ENCODE measurements at regions not wholly inside any gene's neighbourhood (a gene's known extent, or its start where the extent isn't known, plus 50 kb on each side); places are given as distances from the start of the nearest gene placed in this dataset.
"Not testable (repeated sequence)": the region's sequence is repeated elsewhere in the genome, so short reads cannot be mapped to it uniquely, and the experiment has no call there.

GRCh38 chr7:67901808-67902480 is 905.3 kb downstream of the TYW1 start:
- TF ChIP-seq, protein P1, sequence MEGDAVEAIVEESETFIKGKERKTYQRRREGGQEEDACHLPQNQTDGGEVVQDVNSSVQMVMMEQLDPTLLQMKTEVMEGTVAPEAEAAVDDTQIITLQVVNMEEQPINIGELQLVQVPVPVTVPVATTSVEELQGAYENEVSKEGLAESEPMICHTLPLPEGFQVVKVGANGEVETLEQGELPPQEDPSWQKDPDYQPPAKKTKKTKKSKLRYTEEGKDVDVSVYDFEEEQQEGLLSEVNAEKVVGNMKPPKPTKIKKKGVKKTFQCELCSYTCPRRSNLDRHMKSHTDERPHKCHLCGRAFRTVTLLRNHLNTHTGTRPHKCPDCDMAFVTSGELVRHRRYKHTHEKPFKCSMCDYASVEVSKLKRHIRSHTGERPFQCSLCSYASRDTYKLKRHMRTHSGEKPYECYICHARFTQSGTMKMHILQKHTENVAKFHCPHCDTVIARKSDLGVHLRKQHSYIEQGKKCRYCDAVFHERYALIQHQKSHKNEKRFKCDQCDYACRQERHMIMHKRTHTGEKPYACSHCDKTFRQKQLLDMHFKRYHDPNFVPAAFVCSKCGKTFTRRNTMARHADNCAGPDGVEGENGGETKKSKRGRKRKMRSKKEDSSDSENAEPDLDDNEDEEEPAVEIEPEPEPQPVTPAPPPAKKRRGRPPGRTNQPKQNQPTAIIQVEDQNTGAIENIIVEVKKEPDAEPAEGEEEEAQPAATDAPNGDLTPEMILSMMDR (IDR thresholded peaks at IDR 0.05; ENCODE audit: extremely low read depth, low read depth, low read length): no peak
- no peaks in the 10 kb centered on the region for H3K9me3 ChIP-seq (ENCODE audit: low read depth, low read length)
- H4K20me1 ChIP-seq (ENCODE audit: insufficient read depth, low read length): no peaks in the 10 kb centered on the region
- no peak overlapping the region for H3K27ac ChIP-seq (ENCODE audit: low read depth, low read length)
- no peak overlapping the region for H2AFZ ChIP-seq (ENCODE audit: low read length)
- no peak for DNase-seq (ENCODE audit: insufficient read length, low spot score, missing footprints)
- no peaks in the 10 kb centered on the region for H3K79me2 ChIP-seq (ENCODE audit: insufficient read depth, low read length)
- no peak overlapping the region for H3K4me2 ChIP-seq (ENCODE audit: insufficient read depth, low read length)
- H3K36me3 ChIP-seq (ENCODE audit: insufficient read depth, low read length): no peaks in the 10 kb centered on the region
- no peaks in the 10 kb centered on the region for H3K4me1 ChIP-seq (ENCODE audit: insufficient read depth, low read length)
- no peaks in the 10 kb centered on the region for H3K27me3 ChIP-seq (ENCODE audit: insufficient read depth, low read length)
- H3K4me3 ChIP-seq (ENCODE audit: insufficient read depth, low read length): no peak overlapping the region

- H3K79me2 ChIP-seq (ENCODE audit: insufficient read depth, low read length): no peaks in the 10 kb centered on the region
- no peaks in the 10 kb centered on the region for H3K27me3 ChIP-seq (ENCODE audit: insufficient read depth, low read length)
- H3K4me2 ChIP-seq (ENCODE audit: insufficient read depth, low read length): no peak overlapping the region
- DNase-seq (ENCODE audit: insufficient read length, low spot score, missing footprints): no peak
- no peak overlapping the region for H3K27ac ChIP-seq (ENCODE audit: low read depth, low read length)
- no peaks in the 10 kb centered on the region for H3K4me1 ChIP-seq (ENCODE audit: insufficient read depth, low read length)
- H3K36me3 ChIP-seq (ENCODE audit: insufficient read depth, low read length): no peaks in the 10 kb centered on the region
- no peaks in the 10 kb centered on the region for H4K20me1 ChIP-seq (ENCODE audit: insufficient read depth, low read length)
- no peak overlapping the region for H3K4me3 ChIP-seq (ENCODE audit: insufficient read depth, low read length)
- TF ChIP-seq, protein P1 (IDR thresholded peaks at IDR 0.05; ENCODE audit: extremely low read depth, low read depth, low read length): no peak
- H3K9me3 ChIP-seq (ENCODE audit: low read depth, low read length): no peaks in the 10 kb centered on the region
- no peak overlapping the region for H2AFZ ChIP-seq (ENCODE audit: low read length)
Observed at GRCh38 chr7:67907792-67908191, 911.2 kb downstream of the TYW1 start.

- no peaks in the 10 kb centered on the region for H3K36me3 ChIP-seq (ENCODE audit: insufficient read depth, low read length)
- TF ChIP-seq, protein P1 (IDR thresholded peaks at IDR 0.05; ENCODE audit: extremely low read depth, low read depth, low read length): no peak
- H4K20me1 ChIP-seq (ENCODE audit: insufficient read depth, low read length): no peaks in the 10 kb centered on the region
- no peaks in the 10 kb centered on the region for H3K9me3 ChIP-seq (ENCODE audit: low read depth, low read length)
- H3K4me2 ChIP-seq (ENCODE audit: insufficient read depth, low read length): no peak overlapping the region
- no peaks in the 10 kb centered on the region for H3K79me2 ChIP-seq (ENCODE audit: insufficient read depth, low read length)
- no peak for DNase-seq (ENCODE audit: insufficient read length, low spot score, missing footprints)
- no peak overlapping the region for H3K27ac ChIP-seq (ENCODE audit: low read depth, low read length)
- H3K4me1 ChIP-seq (ENCODE audit: insufficient read depth, low read length): no peaks in the 10 kb centered on the region
- no peak overlapping the region for H2AFZ ChIP-seq (ENCODE audit: low read length)
- no peaks in the 10 kb centered on the region for H3K27me3 ChIP-seq (ENCODE audit: insufficient read depth, low read length)
- no peak overlapping the region for H3K4me3 ChIP-seq (ENCODE audit: insufficient read depth, low read length)
Observed at GRCh38 chr7:67912437-67912836, 915.8 kb downstream of the TYW1 start.

DNA sequence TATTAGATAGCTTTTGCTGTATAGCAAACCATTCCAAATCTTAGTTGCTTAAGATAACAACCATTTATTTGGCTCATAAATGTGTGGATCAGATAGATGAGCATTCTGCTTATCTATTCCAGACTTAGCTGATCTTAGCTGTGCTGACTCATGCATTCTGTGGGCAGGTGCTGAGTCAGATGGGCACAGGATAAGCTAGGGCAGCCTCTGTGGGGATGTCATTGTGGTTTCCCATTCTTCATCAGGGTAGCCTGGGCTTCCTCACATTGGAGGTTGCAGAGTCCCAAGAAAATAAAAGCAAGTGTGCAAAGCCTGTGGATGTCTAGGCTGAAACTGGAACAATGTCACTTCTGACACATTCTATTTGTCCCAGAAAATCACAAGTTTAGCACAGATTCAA is 917.0 kb downstream of the TYW1 start:
- Histone ChIP-seq H3K36me3 (ENCODE audit: insufficient read depth, low read length) (no peaks in the 10 kb centered on the region), H3K4me2 (ENCODE audit: insufficient read depth, low read length) (no peak overlapping the region), H3K27me3 (ENCODE audit: insufficient read depth, low read length) (no peaks in the 10 kb centered on the region), H3K4me3 (ENCODE audit: insufficient read depth, low read length) (no peak overlapping the region), H3K27ac (ENCODE audit: low read depth, low read length) (no peak overlapping the region), H3K4me1 (ENCODE audit: insufficient read depth, low read length) (no peaks in the 10 kb centered on the region), H3K79me2 (ENCODE audit: insufficient read depth, low read length) (no peaks in the 10 kb centered on the region), H2AFZ (ENCODE audit: low read length) (no peak overlapping the region), H4K20me1 (ENCODE audit: insufficient read depth, low read length) (no peaks in the 10 kb centered on the region), H3K9me3 (ENCODE audit: low read depth, low read length) (no peaks in the 10 kb centered on the region)
- no peak for DNase-seq (ENCODE audit: insufficient read length, low spot score, missing footprints)
- TF ChIP-seq, protein P1 (IDR thresholded peaks at IDR 0.05; ENCODE audit: extremely low read depth, low read depth, low read length): no peak

GRCh38 chr7:67916111-67916510 is 919.5 kb downstream of the TYW1 start:
- H3K27me3 ChIP-seq (ENCODE audit: insufficient read depth, low read length); H3K9me3 ChIP-seq (ENCODE audit: low read depth, low read length); H3K36me3 ChIP-seq (ENCODE audit: insufficient read depth, low read length); H4K20me1 ChIP-seq (ENCODE audit: insufficient read depth, low read length); H3K79me2 ChIP-seq (ENCODE audit: insufficient read depth, low read length); H3K4me1 ChIP-seq (ENCODE audit: insufficient read depth, low read length); H3K27ac ChIP-seq (ENCODE audit: low read depth, low read length); H2AFZ ChIP-seq (ENCODE audit: low read length); H3K4me3 ChIP-seq (ENCODE audit: insufficient read depth, low read length); DNase-seq (ENCODE audit: insufficient read length, low spot score, missing footprints); H3K4me2 ChIP-seq (ENCODE audit: insufficient read depth, low read length): not testable (repeated sequence)

Data from osteoblast (primary cell).